Endothelial cell of umbilical vein (primary cell): ENCODE measurements at regions not wholly inside any gene's neighbourhood (a gene's known extent, or its start where the extent isn't known, plus 50 kb on each side); places are given as distances from the start of the nearest gene placed in this dataset.

Experiments
- BruUV-seq: library from RNA; stranded (reverse); fragments of 400-500 nt; replicated peaks from 2 replicates; lab custom pipeline; 2021; lab: Mats Ljungman, UMichigan
- CTCF ChIA-PET: fragments of 300-600, 350-600 bp; sonication (Branson Sonifier 250); formaldehyde crosslinking; loops from one replicate; lab custom pipeline; 2021; ENCODE audit warnings: antibody characterized with exemption, inconsistent platforms; lab: Charles Lee
- POLR2A ChIA-PET: fragments of 300-600, 350-600 bp; sonication (Branson Sonifier 250); formaldehyde crosslinking; loops from one replicate; lab custom pipeline; 2021; ENCODE audit warnings: antibody characterized with exemption, inconsistent platforms; lab: Charles Lee
- DNase-seq: peaks from one replicate; pipeline ENCODE4 v3.0.0-alpha.2; 2011; ENCODE audit warnings: low read depth, low spot score
- FAIRE-seq: peaks from 2 replicates; lab custom pipeline; 2011; peaks lifted over from hg19 to GRCh38; lab: Jason Lieb, UNC
- H2AFZ ChIP-seq: 2 replicates; pipeline ENCODE4 v1.6.0; 2012; ENCODE audit warnings: low read depth, low read length, control low read depth, inconsistent platforms
- H3K27ac ChIP-seq: 2 replicates; pipeline ENCODE4 v1.5.1; 2011; ENCODE audit warnings: low read depth, mild to moderate bottlenecking, control low read depth, low read length, moderate library complexity; ENCODE audit not compliant: insufficient read depth
- H3K27me3 ChIP-seq, 2 experiments: 2 replicates each; pipeline versions ENCODE4 v1.6.0 to v1.6.1; 2011; ENCODE audit warnings: low read length in 2 of 2, mixed read lengths in 1 of 2; ENCODE audit not compliant: control insufficient read depth in 2 of 2, insufficient read depth in 2 of 2
- H3K36me3 ChIP-seq, 2 experiments: 2 replicates in 1 of 2; 3 replicates in 1 of 2; pipeline ENCODE4 v1.5.1; 2011; ENCODE audit warnings: low read length in 2 of 2, mild to moderate bottlenecking in 1 of 2, moderate library complexity in 1 of 2; ENCODE audit not compliant: control insufficient read depth in 2 of 2, insufficient read depth in 2 of 2; ENCODE audit errors: extremely low read depth in 1 of 2
- H3K4me1 ChIP-seq: 3 replicates; pipeline ENCODE4 v1.5.1; 2011; ENCODE audit warnings: mild to moderate bottlenecking, low read length; ENCODE audit not compliant: control insufficient read depth, insufficient read depth; ENCODE audit errors: extremely low read depth
- H3K4me2 ChIP-seq: 2 replicates; pipeline ENCODE4 v1.6.1; 2011; ENCODE audit warnings: low read length, control low read depth, mixed read lengths; ENCODE audit not compliant: insufficient read depth
- H3K4me3 ChIP-seq, 3 experiments: fragments of 200-600 bp in 1 of 3; sonication (generic), shearing (Covaris generic) in 1 of 3; replicated peaks in 1 of 3; 2 replicates each; pipeline ENCODE4 v1.5.1; 2011 to 2016; ENCODE audit warnings: control low read depth in 3 of 3, low read length in 3 of 3, mild to moderate bottlenecking in 2 of 3, inconsistent platforms in 1 of 3, low read depth in 1 of 3, moderate library complexity in 1 of 3; ENCODE audit not compliant: insufficient read depth in 1 of 3
- H3K79me2 ChIP-seq: 2 replicates; pipeline ENCODE4 v1.6.0; 2012; ENCODE audit warnings: low read length, inconsistent platforms; ENCODE audit not compliant: control insufficient read depth, insufficient read depth
- H3K9ac ChIP-seq: replicated peaks from 2 replicates; pipeline ENCODE3; 2011; ENCODE audit warnings: low read length, control low read depth; ENCODE audit not compliant: insufficient read depth; ENCODE audit errors: extremely low read depth
- H3K9me1 ChIP-seq: replicated peaks from 3 replicates; pipeline ENCODE4 v1.6.0; 2011; ENCODE audit warnings: mild to moderate bottlenecking, low read length; ENCODE audit not compliant: control insufficient read depth, insufficient read depth; ENCODE audit errors: extremely low read depth
- H3K9me3 ChIP-seq: replicated peaks from 2 replicates; pipeline ENCODE4 v1.5.1; 2012; ENCODE audit warnings: low read length, inconsistent platforms; ENCODE audit not compliant: control insufficient read depth, insufficient read depth
- H4K20me1 ChIP-seq: replicated peaks from 2 replicates; pipeline ENCODE3; 2011; ENCODE audit warnings: mild to moderate bottlenecking, low read length; ENCODE audit not compliant: control insufficient read depth, insufficient read depth; ENCODE audit errors: extremely low read depth
- EZH2 ChIP-seq: IDR thresholded peaks from 2 replicates; pipeline ENCODE4 v1.6.1; 2012; ENCODE audit warnings: borderline replicate concordance, low read depth, mild to moderate bottlenecking, moderate library complexity, low read length, inconsistent platforms; ENCODE audit not compliant: severe bottlenecking
- FOS ChIP-seq: IDR thresholded peaks from 2 replicates; pipeline ENCODE4 v1.6.1; 2011; ENCODE audit warnings: mild to moderate bottlenecking, low read length, moderate library complexity, borderline replicate concordance; ENCODE audit not compliant: insufficient read depth
- GATA2 ChIP-seq: IDR thresholded peaks from 2 replicates; pipeline ENCODE4 v1.7.0; 2011; ENCODE audit warnings: low read depth, mild to moderate bottlenecking, moderate library complexity, mixed read lengths, low read length; ENCODE audit not compliant: insufficient read length, insufficient read depth
- JUN ChIP-seq: IDR thresholded peaks from 2 replicates; pipeline ENCODE4 v1.6.1; 2011; ENCODE audit warnings: borderline replicate concordance, low read depth; ENCODE audit not compliant: insufficient read length, insufficient read depth
- MYC ChIP-seq: IDR thresholded peaks from one replicate; pipeline ENCODE4 v1.6.1; 2011; ENCODE audit warnings: mild to moderate bottlenecking, low read depth, low read length
- POLR2A ChIP-seq: IDR thresholded peaks from 2 replicates; pipeline ENCODE4 v1.6.1; 2012; ENCODE audit warnings: low read depth, mild to moderate bottlenecking, control low read depth, low read length
- POLR2AphosphoS5 ChIP-seq: IDR thresholded peaks from 2 replicates; pipeline ENCODE4 v1.6.1; 2012; ENCODE audit warnings: low read depth, mild to moderate bottlenecking, control low read depth, low read length, moderate library complexity; ENCODE audit not compliant: insufficient read depth
- dilution Hi-C: fragments of 300-500 bp; cut with MboI; formaldehyde crosslinking; loops from one replicate; pipeline ENCODE4 v1.15.0; 2019; ENCODE audit warnings: low sequenced_read_pairs; ENCODE audit not compliant: extremely low pct_ligation_motif_present
- intact Hi-C: fragments of 100-400 bp; cut with micrococcal nuclease; formaldehyde crosslinking; loops from one replicate; pipeline ENCODE4 v1.10.0; 2022
- TF ChIP-seq, protein P1 (sequence below): IDR thresholded peaks from 2 replicates; pipeline ENCODE4 v1.6.1; 2011; ENCODE audit not compliant: insufficient read depth, insufficient read length
- TF ChIP-seq, protein P2 (sequence below), 2 donors: IDR thresholded peaks; 1 replicate in 1 of 2; 2 replicates in 1 of 2; pipeline ENCODE4 v1.5.1; 2011; ENCODE audit warnings: low read length in 2 of 2, mild to moderate bottlenecking in 2 of 2, moderate library complexity in 2 of 2, control low read depth in 1 of 2, inconsistent platforms in 1 of 2, low read depth in 1 of 2; ENCODE audit not compliant: insufficient read depth in 1 of 2; ENCODE audit errors: extremely low read depth in 1 of 2

DNA sequence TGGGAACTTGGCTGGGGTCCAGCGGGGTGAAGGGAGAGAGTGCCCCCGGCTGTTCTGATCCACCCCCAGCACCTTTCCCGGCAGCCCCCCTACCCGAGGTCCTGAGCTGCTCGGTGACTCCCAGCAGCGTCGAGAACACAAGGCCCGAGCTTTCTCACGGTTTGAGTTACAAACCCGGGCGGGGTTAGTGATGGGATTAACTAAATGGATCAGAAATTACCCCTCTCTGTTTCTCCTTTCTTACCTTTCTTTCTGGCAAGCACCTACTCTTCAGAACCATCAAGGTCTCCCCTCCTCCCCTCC lies 139.4 kb upstream of the GPC1 start:
- Histone ChIP-seq H3K4me1 (no peaks in the 10 kb centered on the region), H2AFZ (no peak overlapping the region), H3K4me3 (no peak overlapping the region), H3K27ac (no peak overlapping the region), H3K9me3 (no peaks in the 10 kb centered on the region), H3K4me2 (no peak overlapping the region), H3K36me3 (no peaks in the 10 kb centered on the region), H3K9ac (no peak overlapping the region), H3K27me3 (no peaks in the 10 kb centered on the region), H3K9me1 (no peaks in the 10 kb centered on the region), H3K79me2 (no peaks in the 10 kb centered on the region), H4K20me1 (no peaks in the 10 kb centered on the region)
- intact Hi-C loops: no loop called here
- FAIRE-seq (no peak), DNase-seq (no peak)
- no TSS peak for BruUV-seq
- dilution Hi-C loops: no loop called here
- POLR2A ChIA-PET: no interaction called here
- TF ChIP-seq POLR2A (no peak), POLR2AphosphoS5 (no peak), MYC (no peak), JUN (no peak), EZH2 (no peak), GATA2 (no peak), FOS (no peak)
- TF ChIP-seq, protein P1, sequence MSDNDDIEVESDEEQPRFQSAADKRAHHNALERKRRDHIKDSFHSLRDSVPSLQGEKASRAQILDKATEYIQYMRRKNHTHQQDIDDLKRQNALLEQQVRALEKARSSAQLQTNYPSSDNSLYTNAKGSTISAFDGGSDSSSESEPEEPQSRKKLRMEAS: no peak
- TF ChIP-seq, protein P2, sequence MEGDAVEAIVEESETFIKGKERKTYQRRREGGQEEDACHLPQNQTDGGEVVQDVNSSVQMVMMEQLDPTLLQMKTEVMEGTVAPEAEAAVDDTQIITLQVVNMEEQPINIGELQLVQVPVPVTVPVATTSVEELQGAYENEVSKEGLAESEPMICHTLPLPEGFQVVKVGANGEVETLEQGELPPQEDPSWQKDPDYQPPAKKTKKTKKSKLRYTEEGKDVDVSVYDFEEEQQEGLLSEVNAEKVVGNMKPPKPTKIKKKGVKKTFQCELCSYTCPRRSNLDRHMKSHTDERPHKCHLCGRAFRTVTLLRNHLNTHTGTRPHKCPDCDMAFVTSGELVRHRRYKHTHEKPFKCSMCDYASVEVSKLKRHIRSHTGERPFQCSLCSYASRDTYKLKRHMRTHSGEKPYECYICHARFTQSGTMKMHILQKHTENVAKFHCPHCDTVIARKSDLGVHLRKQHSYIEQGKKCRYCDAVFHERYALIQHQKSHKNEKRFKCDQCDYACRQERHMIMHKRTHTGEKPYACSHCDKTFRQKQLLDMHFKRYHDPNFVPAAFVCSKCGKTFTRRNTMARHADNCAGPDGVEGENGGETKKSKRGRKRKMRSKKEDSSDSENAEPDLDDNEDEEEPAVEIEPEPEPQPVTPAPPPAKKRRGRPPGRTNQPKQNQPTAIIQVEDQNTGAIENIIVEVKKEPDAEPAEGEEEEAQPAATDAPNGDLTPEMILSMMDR (IDR thresholded peaks at IDR 0.05; ENCODE audit: extremely low read depth in 1 of 2, insufficient read depth in 1 of 2, low read depth in 1 of 2, low read length in 2 of 2): no peak
- CTCF ChIA-PET: no interaction called here
